ENCODE measurements at regions not wholly inside any gene's neighbourhood (a gene's known extent, or its start where the extent isn't known, plus 50 kb on each side); places are given as distances from the start of the nearest gene placed in this dataset.
"Not testable (repeated sequence)": the region's sequence is repeated elsewhere in the genome, so short reads cannot be mapped to it uniquely, and the experiment has no call there.

DNA sequence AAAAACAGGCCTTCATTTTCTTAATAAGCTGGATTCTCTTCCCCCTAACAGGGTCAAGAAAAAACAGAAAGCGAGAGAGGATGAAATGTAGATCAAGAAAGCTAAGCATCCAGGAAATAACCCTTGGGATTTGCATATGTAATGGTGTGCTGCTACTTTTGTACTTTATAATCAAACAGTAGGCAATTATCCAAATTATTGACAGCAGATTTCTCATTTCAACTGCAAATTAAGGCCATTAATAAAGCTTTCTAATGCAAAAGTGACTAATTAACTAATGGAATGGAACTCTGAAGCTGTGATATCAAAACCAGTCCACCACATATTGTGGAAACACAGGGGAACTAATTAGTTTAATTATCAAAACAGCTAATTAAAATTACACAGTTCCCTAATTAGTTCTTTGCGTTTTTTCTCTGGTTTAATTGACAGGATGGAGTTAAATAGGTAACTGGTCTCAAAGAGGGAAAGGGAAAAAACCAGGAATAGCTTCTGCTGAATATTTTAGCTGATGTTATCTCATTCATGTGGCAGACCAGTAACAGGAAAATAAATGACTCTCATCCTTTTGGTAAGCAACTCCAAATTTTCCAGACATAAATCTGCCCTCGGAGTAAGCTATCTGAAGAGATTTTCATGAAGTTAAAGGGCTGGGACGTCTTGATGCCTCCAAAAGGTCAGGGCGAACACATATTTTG lies 182.7 kb upstream of the LMO3 start:
- in situ Hi-C loops (cut with MboI; ENCODE audit: low pct_ligation_motif_present in 1 of 4, low pct_unique_long_range_greater_than_20kb in 1 of 4, low sequenced_read_pairs in 3 of 4) (no loop called here), intact Hi-C loops (cut with DNase I; ENCODE audit: low total_unique reads) (no loop called here)
- TF ChIP-seq POLR2AphosphoS5 (IDR thresholded peaks at IDR 0.05) = no peak
- no peak for TF ChIP-seq POLR2A (IDR thresholded peaks at IDR 0.05)
- TF ChIP-seq EP300 (IDR thresholded peaks at IDR 0.05; ENCODE audit: low read depth) = no peak
- TF ChIP-seq, protein P1, sequence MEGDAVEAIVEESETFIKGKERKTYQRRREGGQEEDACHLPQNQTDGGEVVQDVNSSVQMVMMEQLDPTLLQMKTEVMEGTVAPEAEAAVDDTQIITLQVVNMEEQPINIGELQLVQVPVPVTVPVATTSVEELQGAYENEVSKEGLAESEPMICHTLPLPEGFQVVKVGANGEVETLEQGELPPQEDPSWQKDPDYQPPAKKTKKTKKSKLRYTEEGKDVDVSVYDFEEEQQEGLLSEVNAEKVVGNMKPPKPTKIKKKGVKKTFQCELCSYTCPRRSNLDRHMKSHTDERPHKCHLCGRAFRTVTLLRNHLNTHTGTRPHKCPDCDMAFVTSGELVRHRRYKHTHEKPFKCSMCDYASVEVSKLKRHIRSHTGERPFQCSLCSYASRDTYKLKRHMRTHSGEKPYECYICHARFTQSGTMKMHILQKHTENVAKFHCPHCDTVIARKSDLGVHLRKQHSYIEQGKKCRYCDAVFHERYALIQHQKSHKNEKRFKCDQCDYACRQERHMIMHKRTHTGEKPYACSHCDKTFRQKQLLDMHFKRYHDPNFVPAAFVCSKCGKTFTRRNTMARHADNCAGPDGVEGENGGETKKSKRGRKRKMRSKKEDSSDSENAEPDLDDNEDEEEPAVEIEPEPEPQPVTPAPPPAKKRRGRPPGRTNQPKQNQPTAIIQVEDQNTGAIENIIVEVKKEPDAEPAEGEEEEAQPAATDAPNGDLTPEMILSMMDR (IDR thresholded peaks at IDR 0.05) = no peak
- 40 to 51% methylated on average over 4 to 5 of the region's 5 CpGs for WGBS, 2 donors (ENCODE audit: low coverage in 1 of 2)
- DNase-seq = no peak
- Histone ChIP-seq H3K4me3 (no peak overlapping the region), H3K27me3 (no peaks in the 10 kb centered on the region), H3K36me3 (no peaks in the 10 kb centered on the region), H3K4me1 (no peaks in the 10 kb centered on the region), H3K27ac (no peak overlapping the region), H3K9me3 (no peaks in the 10 kb centered on the region)

GRCh38 chr12:16785953-16786352 lies 180.0 kb upstream of the LMO3 start:
- no peaks in the 10 kb centered on the region for H3K36me3 ChIP-seq
- in situ Hi-C loops (cut with MboI; ENCODE audit: low pct_ligation_motif_present in 1 of 4, low pct_unique_long_range_greater_than_20kb in 1 of 4, low sequenced_read_pairs in 3 of 4) = no loop called here
- no peaks in the 10 kb centered on the region for H3K27me3 ChIP-seq
- 45 to 46% methylated on average over 2 of the region's 2 CpGs for WGBS, 2 donors (ENCODE audit: low coverage in 1 of 2)
- no peak overlapping the region for H3K4me3 ChIP-seq
- intact Hi-C loops (cut with DNase I; ENCODE audit: low total_unique reads) = no loop called here
- TF ChIP-seq POLR2A (IDR thresholded peaks at IDR 0.05) = no peak
- TF ChIP-seq, protein P1 (IDR thresholded peaks at IDR 0.05) = no peak
- no peak for TF ChIP-seq EP300 (IDR thresholded peaks at IDR 0.05; ENCODE audit: low read depth)
- TF ChIP-seq POLR2AphosphoS5 (IDR thresholded peaks at IDR 0.05) = no peak
- no peaks in the 10 kb centered on the region for H3K9me3 ChIP-seq
- H3K27ac ChIP-seq = no peak overlapping the region
- no peaks in the 10 kb centered on the region for H3K4me1 ChIP-seq
- DNase-seq = no peak

DNA sequence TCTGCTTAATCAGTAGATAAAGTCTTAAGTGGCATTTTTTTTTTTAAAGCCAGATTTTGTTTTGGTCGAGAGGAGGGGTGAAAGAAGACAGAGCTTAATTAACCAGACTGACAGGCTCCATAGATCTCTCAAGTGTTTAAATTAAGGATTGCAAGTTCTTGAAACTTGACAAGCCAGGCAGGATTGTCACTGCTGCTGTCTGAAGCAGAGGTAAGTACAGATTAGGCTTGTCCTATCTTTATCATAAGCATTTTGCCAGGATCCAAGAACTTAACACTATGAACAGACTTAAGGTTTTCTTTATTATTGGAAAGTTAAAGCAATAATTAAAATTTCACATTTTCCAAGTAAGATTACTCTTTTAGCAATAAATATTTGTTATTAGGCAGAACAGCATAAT lies 179.6 kb upstream of the LMO3 start:
- in situ Hi-C loops (cut with MboI; ENCODE audit: low pct_ligation_motif_present in 1 of 4, low pct_unique_long_range_greater_than_20kb in 1 of 4, low sequenced_read_pairs in 3 of 4) = no loop called here
- intact Hi-C loops (cut with DNase I; ENCODE audit: low total_unique reads) = no loop called here

DNA sequence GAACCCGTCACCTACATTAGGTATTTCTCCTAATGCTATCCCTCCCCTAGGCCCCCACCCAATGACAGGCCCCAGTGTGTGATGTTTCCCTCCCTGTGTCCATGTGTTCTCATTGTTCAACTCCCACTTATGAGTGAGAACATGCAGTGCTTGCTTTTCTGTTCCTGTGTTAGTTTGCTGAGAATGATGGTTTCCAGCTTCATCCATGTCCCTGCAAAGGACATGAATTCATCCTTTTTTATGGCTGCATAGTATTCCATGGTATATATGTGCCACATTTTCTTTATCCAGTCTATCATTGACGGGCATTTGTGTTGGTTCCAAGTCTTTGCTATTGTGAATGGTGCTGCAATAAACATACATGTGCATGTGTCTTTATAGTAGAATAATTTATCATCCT lies 163.2 kb upstream of the LMO3 start:
- intact Hi-C loops (cut with DNase I; ENCODE audit: low total_unique reads); H3K27me3 ChIP-seq; H3K4me3 ChIP-seq; H3K36me3 ChIP-seq; H3K27ac ChIP-seq; DNase-seq; H3K4me1 ChIP-seq; H3K9me3 ChIP-seq; in situ Hi-C loops (cut with MboI; ENCODE audit: low pct_ligation_motif_present in 1 of 4, low pct_unique_long_range_greater_than_20kb in 1 of 4, low sequenced_read_pairs in 3 of 4): not testable (repeated sequence)
- WGBS, 2 donors (ENCODE audit: low coverage in 1 of 2) = 60 to 91% methylated on average over 1 to 2 of the region's 2 CpGs

More for the DNA sequence above, 179.6 kb upstream of the LMO3 start:
- H3K27me3 ChIP-seq = no peaks in the 10 kb centered on the region
- DNase-seq = no peak
- H3K4me3 ChIP-seq = no peak overlapping the region
- no peaks in the 10 kb centered on the region for H3K9me3 ChIP-seq
- no peaks in the 10 kb centered on the region for H3K36me3 ChIP-seq
- H3K4me1 ChIP-seq = no peaks in the 10 kb centered on the region
- TF ChIP-seq, protein P1 (IDR thresholded peaks at IDR 0.05) = no peak
- no peak overlapping the region for H3K27ac ChIP-seq
- 31 to 40% methylated on average over 1 of the region's 1 CpG for WGBS, 2 donors (ENCODE audit: low coverage in 1 of 2)

GRCh38 chr12:16766736-16767135 lies 160.8 kb upstream of the LMO3 start:
- DNase-seq = no peak
- TF ChIP-seq POLR2AphosphoS5 (IDR thresholded peaks at IDR 0.05) = no peak
- no peak for TF ChIP-seq EP300 (IDR thresholded peaks at IDR 0.05; ENCODE audit: low read depth)
- TF ChIP-seq POLR2A (IDR thresholded peaks at IDR 0.05) = no peak
- TF ChIP-seq, protein P1 (IDR thresholded peaks at IDR 0.05) = no peak
- Histone ChIP-seq H3K27me3 (no peaks in the 10 kb centered on the region), H3K4me3 (no peak overlapping the region), H3K27ac (no peak overlapping the region), H3K9me3 (peaks cover 0 to 7% of the 10 kb centered on the region in 2 donors), H3K36me3 (no peaks in the 10 kb centered on the region), H3K4me1 (no peaks in the 10 kb centered on the region)
- in situ Hi-C loops (cut with MboI; ENCODE audit: low pct_ligation_motif_present in 1 of 4, low pct_unique_long_range_greater_than_20kb in 1 of 4, low sequenced_read_pairs in 3 of 4) (no loop called here), intact Hi-C loops (cut with DNase I; ENCODE audit: low total_unique reads) (no loop called here)
- WGBS, 2 donors (ENCODE audit: low coverage in 1 of 2) = 43 to 78% methylated on average over 1 of the region's 1 CpG

Measured in transverse colon (tissue), 4 donors.